GM23248 (cell line): ENCODE measurements at regions not wholly inside any gene's neighbourhood (a gene's known extent, or its start where the extent isn't known, plus 50 kb on each side); places are given as distances from the start of the nearest gene placed in this dataset.

Experiments used
- DNase-seq: peaks from one replicate; pipeline ENCODE4 v3.0.0-alpha.2; 2015
- H2AFZ ChIP-seq: fragments of 200-600 bp; sonication (generic); 2 replicates; pipeline ENCODE4 v1.6.1; 2016; ENCODE audit warnings: antibody characterized with exemption
- H3F3A ChIP-seq: fragments of 200-600 bp; sonication (generic); 2 replicates; pipeline ENCODE4 v1.6.1; 2016; ENCODE audit warnings: mild to moderate bottlenecking, antibody characterized with exemption, mixed run types; ENCODE audit not compliant: insufficient read depth
- H3K27ac ChIP-seq: fragments of 200-600 bp; sonication (generic); 2 replicates; pipeline ENCODE4 v1.5.1; 2016; ENCODE audit warnings: mild to moderate bottlenecking
- H3K27me3 ChIP-seq: fragments of 200-600 bp; sonication (generic); replicated peaks from 2 replicates; pipeline ENCODE4 v1.6.1; 2016; ENCODE audit warnings: mild to moderate bottlenecking; ENCODE audit not compliant: insufficient read depth
- H3K36me3 ChIP-seq: fragments of 200-600 bp; sonication (generic); 2 replicates; pipeline ENCODE4 v1.6.1; 2016; ENCODE audit warnings: low read depth, mild to moderate bottlenecking
- H3K4me1 ChIP-seq: fragments of 200-600 bp; sonication (generic); 2 replicates; pipeline ENCODE4 v1.6.1; 2016; ENCODE audit warnings: mild to moderate bottlenecking; ENCODE audit not compliant: insufficient read depth
- H3K4me2 ChIP-seq: fragments of 200-600 bp; sonication (generic); one replicate; pipeline ENCODE4 v1.6.1; 2016; ENCODE audit warnings: mild to moderate bottlenecking; ENCODE audit not compliant: unreplicated experiment
- H3K4me3 ChIP-seq: fragments of 200-600 bp; sonication (generic); 2 replicates; pipeline ENCODE4 v1.5.1; 2016; ENCODE audit warnings: mild to moderate bottlenecking
- H3K79me2 ChIP-seq: fragments of 200-600 bp; sonication (generic); 2 replicates; pipeline ENCODE4 v1.6.1; 2016; ENCODE audit warnings: mild to moderate bottlenecking; ENCODE audit not compliant: insufficient read depth
- H3K9ac ChIP-seq: fragments of 200-600 bp; sonication (generic); 2 replicates; pipeline ENCODE4 v1.6.1; 2016; ENCODE audit warnings: mild to moderate bottlenecking
- H3K9me2 ChIP-seq: fragments of 200-600 bp; sonication (generic); 2 replicates; pipeline ENCODE4 v1.6.1; 2016; ENCODE audit warnings: mixed run types, mild to moderate bottlenecking, moderate library complexity; ENCODE audit not compliant: insufficient read depth
- H3K9me3 ChIP-seq: fragments of 200-600 bp; sonication (generic); one replicate; pipeline ENCODE4 v1.6.1; 2017; ENCODE audit warnings: low read depth
- H4K20me1 ChIP-seq: fragments of 200-600 bp; sonication (generic); 2 replicates; pipeline ENCODE4 v1.6.0; 2016; ENCODE audit not compliant: insufficient read depth
- EZH2 ChIP-seq: fragments of 200-600 bp; sonication (generic); IDR thresholded peaks from 2 replicates; pipeline ENCODE4 v1.6.1; 2018; ENCODE audit warnings: antibody characterized with exemption, mild to moderate bottlenecking; ENCODE audit not compliant: insufficient read depth, poor library complexity, severe bottlenecking
- EZH2phosphoT487 ChIP-seq: fragments of 200-600 bp; sonication (generic); IDR thresholded peaks from 2 replicates; pipeline ENCODE4 v1.6.1; 2018; ENCODE audit warnings: antibody characterized with exemption, moderate library complexity, mild to moderate bottlenecking, low read depth; ENCODE audit not compliant: insufficient read depth
- WGBS, 2 experiments: methylation state at CpG; one replicate each; pipeline ENCODE4 v1.1.6; 2015 to 2017; ENCODE audit warnings: low lambda C conversion rate in 2 of 2, low coverage in 1 of 2; ENCODE audit errors: missing lambda C conversion rate in 2 of 2; 5-methylcytosine and 5-hydroxymethylcytosine counted together
- in situ Hi-C: fragments of 300-500 bp; cut with MboI; formaldehyde crosslinking; loops from 2 replicates; pipeline ENCODE4 v1.15.0; 2020

- H3K27me3 ChIP-seq, result peaks cover 39% of the 10 kb centered on the region
- TF ChIP-seq EZH2phosphoT487 (no peak), EZH2 (no peak)
- H3K79me2 ChIP-seq, result no peaks in the 10 kb centered on the region
- H3K4me2 ChIP-seq, result no peak overlapping the region
- in situ Hi-C loops, result no loop called here
- WGBS, 2 experiments, result 27 to 32% methylated on average over 12 to 14 of the region's 14 CpGs
- no peaks in the 10 kb centered on the region for H3K9me2 ChIP-seq
- no peaks in the 10 kb centered on the region for H3K4me1 ChIP-seq
- no peak overlapping the region for H2AFZ ChIP-seq
- no peak overlapping the region for H3K9ac ChIP-seq
- DNase-seq, result peak; percentile 37
- H3F3A ChIP-seq, result no peaks in the 10 kb centered on the region
- no peak overlapping the region for H3K27ac ChIP-seq
- H3K4me3 ChIP-seq, result no peak overlapping the region
- no peaks in the 10 kb centered on the region for H3K36me3 ChIP-seq
- H3K9me3 ChIP-seq, result no peaks in the 10 kb centered on the region
- no peaks in the 10 kb centered on the region for H4K20me1 ChIP-seq
Measured at GRCh38 chr22:22408731-22409696, 99.5 kb downstream of the ZNF280B start.

DNA sequence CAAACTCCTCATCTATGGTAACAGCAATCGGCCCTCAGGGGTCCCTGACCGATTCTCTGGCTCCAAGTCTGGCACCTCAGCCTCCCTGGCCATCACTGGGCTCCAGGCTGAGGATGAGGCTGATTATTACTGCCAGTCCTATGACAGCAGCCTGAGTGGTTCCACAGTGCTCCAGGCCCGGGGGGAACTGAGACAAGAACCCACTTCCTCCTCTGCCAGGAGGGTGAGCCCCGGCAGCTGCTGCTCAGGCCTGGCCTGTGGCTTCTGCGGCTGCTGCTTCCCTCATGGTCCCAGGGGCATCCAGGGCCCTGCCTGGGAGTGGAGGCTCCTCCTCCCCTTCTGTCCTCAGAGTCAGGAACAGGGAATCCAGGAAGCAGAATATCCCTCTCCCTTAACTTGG, 98.4 kb downstream of the ZNF280B start:
- no peaks in the 10 kb centered on the region for H3K79me2 ChIP-seq
- no peaks in the 10 kb centered on the region for H3K36me3 ChIP-seq
- no peaks in the 10 kb centered on the region for H3K9me3 ChIP-seq
- H3K27ac ChIP-seq, result no peak overlapping the region
- no peak overlapping the region for H3K9ac ChIP-seq
- H3K4me1 ChIP-seq, result no peaks in the 10 kb centered on the region
- no peak overlapping the region for H3K4me2 ChIP-seq
- H3K4me3 ChIP-seq, result no peak overlapping the region
- WGBS, 2 experiments, result 9 to 13% methylated on average over 3 to 5 of the region's 5 CpGs
- H3K9me2 ChIP-seq, result no peaks in the 10 kb centered on the region
- no peak overlapping the region for H2AFZ ChIP-seq
- H3F3A ChIP-seq, result no peaks in the 10 kb centered on the region
- no peak for DNase-seq
- no peak for TF ChIP-seq EZH2
- TF ChIP-seq EZH2phosphoT487, result no peak
- H3K27me3 ChIP-seq, result peaks cover 48% of the 10 kb centered on the region
- in situ Hi-C loops, result no loop called here
- H4K20me1 ChIP-seq, result no peaks in the 10 kb centered on the region

DNA sequence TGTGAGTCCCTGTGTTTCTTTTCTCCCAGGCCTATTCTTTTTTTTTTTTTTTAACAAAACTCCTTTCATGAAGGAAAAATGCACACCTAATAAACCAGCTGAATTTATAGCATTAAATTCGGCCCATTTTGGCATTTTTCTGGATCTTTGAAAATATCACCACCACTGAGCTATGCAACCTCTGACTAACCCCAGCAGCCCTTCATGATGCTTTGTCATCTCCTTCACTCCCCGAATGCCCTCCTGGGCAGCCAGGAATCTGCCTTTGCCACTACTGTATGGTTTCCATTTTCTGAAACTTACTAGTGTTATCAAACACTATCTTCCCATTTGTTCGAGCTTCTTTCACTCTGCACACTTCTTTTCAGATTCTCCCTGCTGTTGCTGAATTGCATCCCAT, 97.9 kb downstream of the ZNF280B start:
- TF ChIP-seq EZH2, result no peak
- H3K4me1 ChIP-seq, result no peaks in the 10 kb centered on the region
- H3K27me3 ChIP-seq, result peaks cover 44% of the 10 kb centered on the region
- no peak for DNase-seq
- H4K20me1 ChIP-seq, result no peaks in the 10 kb centered on the region
- H3K9ac ChIP-seq, result no peak overlapping the region
- no peaks in the 10 kb centered on the region for H3F3A ChIP-seq
- WGBS, 2 experiments, result 22% methylated on average over 3 of the region's 3 CpGs
- in situ Hi-C loops, result no loop called here
- no peaks in the 10 kb centered on the region for H3K36me3 ChIP-seq
- H3K9me3 ChIP-seq, result no peaks in the 10 kb centered on the region
- H3K27ac ChIP-seq, result no peak overlapping the region
- no peaks in the 10 kb centered on the region for H3K9me2 ChIP-seq
- no peak overlapping the region for H3K4me3 ChIP-seq
- no peaks in the 10 kb centered on the region for H3K79me2 ChIP-seq
- H2AFZ ChIP-seq, result no peak overlapping the region
- no peak overlapping the region for H3K4me2 ChIP-seq

GRCh38 chr22:22414266-22414665, 94.3 kb downstream of the ZNF280B start:
- no peak overlapping the region for H2AFZ ChIP-seq
- in situ Hi-C loops, result no loop called here
- H3K9ac ChIP-seq, result no peak overlapping the region
- H3K36me3 ChIP-seq, result no peaks in the 10 kb centered on the region
- no peaks in the 10 kb centered on the region for H4K20me1 ChIP-seq
- H3K9me3 ChIP-seq, result no peaks in the 10 kb centered on the region
- WGBS, 2 experiments, result 16 to 21% methylated on average over 1 of the region's 1 CpG
- no peak for DNase-seq
- H3K4me2 ChIP-seq, result no peak overlapping the region
- TF ChIP-seq EZH2phosphoT487 (no peak), EZH2 (no peak)
- H3K9me2 ChIP-seq, result no peaks in the 10 kb centered on the region
- H3K27me3 ChIP-seq, result peaks cover 49% of the 10 kb centered on the region
- no peaks in the 10 kb centered on the region for H3K4me1 ChIP-seq
- no peaks in the 10 kb centered on the region for H3K79me2 ChIP-seq
- H3K4me3 ChIP-seq, result no peak overlapping the region
- no peaks in the 10 kb centered on the region for H3F3A ChIP-seq
- no peak overlapping the region for H3K27ac ChIP-seq
